Upper lobe of right lung (tissue), 1 donor: ENCODE measurements at regions not wholly inside any gene's neighbourhood (a gene's known extent, or its start where the extent isn't known, plus 50 kb on each side); places are given as distances from the start of the nearest gene placed in this dataset.

Experiments used
- ATAC-seq: fragments of 200-7000 bp; cut with Tn5 transposase; one replicate; pipeline ENCODE4 v1.9.1; 2020; ENCODE audit warnings: mild to moderate bottlenecking, moderate library complexity
- DNase-seq: peaks from one replicate; pipeline ENCODE4 v3.0.0-alpha.2; 2020
- H3K27ac ChIP-seq: fragments of 200-600 bp; one replicate; pipeline ENCODE4 v1.8.0; 2022
- H3K27me3 ChIP-seq: fragments of 200-600 bp; one replicate; pipeline ENCODE4 v1.8.0; 2022; ENCODE audit warnings: mild to moderate bottlenecking
- H3K36me3 ChIP-seq: fragments of 200-600 bp; one replicate; pipeline ENCODE4 v1.8.0; 2022
- H3K4me1 ChIP-seq: fragments of 200-600 bp; one replicate; pipeline ENCODE4 v1.8.0; 2022
- H3K4me3 ChIP-seq: fragments of 200-600 bp; one replicate; pipeline ENCODE4 v1.8.0; 2022; ENCODE audit warnings: mild to moderate bottlenecking
- H3K9me3 ChIP-seq: fragments of 200-600 bp; one replicate; pipeline ENCODE4 v1.8.0; 2022
- CTCF ChIP-seq: fragments of 200-600 bp; IDR thresholded peaks from one replicate; pipeline ENCODE4 v1.8.0; 2022; ENCODE audit warnings: antibody characterized with exemption
- intact Hi-C: fragments of 100-400 bp; cut with DNase I; formaldehyde crosslinking; loops from one replicate; pipeline ENCODE4 v1.11.0; 2022
- donor health status: DM: no; HTN: yes; CAD: no; lungs with severe emphysema.

- Histone ChIP-seq H3K27ac (no peak overlapping the region), H3K27me3 (no peaks in the 10 kb centered on the region), H3K9me3 (no peaks in the 10 kb centered on the region), H3K36me3 (peaks cover 6% of the 10 kb centered on the region), H3K4me3 (no peak overlapping the region), H3K4me1 (no peaks in the 10 kb centered on the region)
- ATAC-seq (no peak), DNase-seq (no peak)
- TF ChIP-seq CTCF, result no peak
- intact Hi-C loops, result no loop called here
These were observed 77.0 kb downstream of the PTPRS start for GRCh38 chr19:5263615-5264014.

GRCh38 chr19:5262721-5263120 lies 77.9 kb downstream of the PTPRS start:
- DNase-seq (no peak), ATAC-seq (no peak)
- Histone ChIP-seq H3K36me3 (peaks cover 14% of the 10 kb centered on the region), H3K27ac (no peak overlapping the region), H3K9me3 (no peaks in the 10 kb centered on the region), H3K4me3 (no peak overlapping the region), H3K27me3 (no peaks in the 10 kb centered on the region), H3K4me1 (no peaks in the 10 kb centered on the region)
- TF ChIP-seq CTCF, result no peak
- intact Hi-C loops, result no loop called here

- Histone ChIP-seq H3K4me1 (no peaks in the 10 kb centered on the region), H3K9me3 (no peaks in the 10 kb centered on the region), H3K27me3 (no peaks in the 10 kb centered on the region), H3K27ac (no peak overlapping the region), H3K36me3 (peaks cover 16% of the 10 kb centered on the region), H3K4me3 (no peak overlapping the region)
- no peak for TF ChIP-seq CTCF
- DNase-seq, result no peak
- intact Hi-C loops, result no loop called here
- ATAC-seq, result no peak
These were observed 79.3 kb downstream of the PTPRS start for GRCh38 chr19:5261156-5261890.

- Histone ChIP-seq H3K4me1 (no peaks in the 10 kb centered on the region), H3K36me3 (peaks cover 16% of the 10 kb centered on the region), H3K27me3 (no peaks in the 10 kb centered on the region), H3K4me3 (no peak overlapping the region), H3K9me3 (no peaks in the 10 kb centered on the region), H3K27ac (no peak overlapping the region)
- no peak for ATAC-seq
- no peak for TF ChIP-seq CTCF
- intact Hi-C loops, result no loop called here
- DNase-seq, result no peak
These were observed 80.1 kb downstream of the PTPRS start for GRCh38 chr19:5260381-5260967.

GRCh38 chr19:5259750-5260149 lies 80.9 kb downstream of the PTPRS start:
- peaks cover 16% of the 10 kb centered on the region for H3K36me3 ChIP-seq
- no peaks in the 10 kb centered on the region for H3K4me1 ChIP-seq
- ATAC-seq (no peak), DNase-seq (no peak)
- no peak overlapping the region for H3K4me3 ChIP-seq
- no peaks in the 10 kb centered on the region for H3K27me3 ChIP-seq
- no peak overlapping the region for H3K27ac ChIP-seq
- peaks cover 5% of the 10 kb centered on the region for H3K9me3 ChIP-seq
- no peak for TF ChIP-seq CTCF
- intact Hi-C loops, result no loop called here
